Left cardiac atrium (tissue), 4 donors: ENCODE measurements at regions not wholly inside any gene's neighbourhood (a gene's known extent, or its start where the extent isn't known, plus 50 kb on each side); places are given as distances from the start of the nearest gene placed in this dataset.

ENCODE experiments used
- ATAC-seq, 2 donors: fragments of 200-7000 bp; cut with Tn5 transposase; one replicate each; pipeline ENCODE4 v1.9.1; 2020; ENCODE audit warnings: mild to moderate bottlenecking in 2 of 2, moderate library complexity in 2 of 2
- DNase-seq: peaks from one replicate; pipeline ENCODE4 v3.0.0-alpha.2; 2020
- intact Hi-C, 2 donors: fragments of 100-400 bp; cut with DNase I; formaldehyde crosslinking; loops; one replicate each; pipeline versions ENCODE4 v1.14.1 to v1.15.1; 2022 to 2023
- donor health status: DM: no; HTN: yes; CAD: no.
- donor health status: DM: no; HTN: yes; CAD: no; lungs with severe emphysema.
- donor health status: DM: yes; HTN: yes; CAD: no.
- donor health status: Dilated cardiomyopathy.

- intact Hi-C loops: no loop called here
- ATAC-seq: no peak
These were observed 476.9 kb upstream of the NWD2 start for GRCh38 chr4:36767596-36767995.

GRCh38 chr4:36771411-36772153 lies 473.0 kb upstream of the NWD2 start:
- intact Hi-C loops: no loop called here
- ATAC-seq (no peak), DNase-seq (no peak)

More at GRCh38 chr4:36767596-36767995, 476.9 kb upstream of the NWD2 start:
- DNase-seq: no peak

- no peak for ATAC-seq
- intact Hi-C loops: no loop called here
- no peak for DNase-seq
These were observed 472.4 kb upstream of the NWD2 start for GRCh38 chr4:36772154-36772516.

GRCh38 chr4:36773467-36773866 lies 471.1 kb upstream of the NWD2 start:
- intact Hi-C loops: no loop called here
- no peak for ATAC-seq
- DNase-seq: no peak

GRCh38 chr4:36775544-36775943 lies 469.0 kb upstream of the NWD2 start:
- no peak for DNase-seq
- ATAC-seq: no peak
- intact Hi-C loops: no loop called here

- ATAC-seq: no peak
- intact Hi-C loops: no loop called here
- no peak for DNase-seq
These were observed 464.9 kb upstream of the NWD2 start for GRCh38 chr4:36779601-36780000.

GRCh38 chr4:36785973-36786372 lies 458.6 kb upstream of the NWD2 start:
- DNase-seq: no peak
- intact Hi-C loops: no loop called here

GRCh38 chr4:36786519-36786918 lies 458.0 kb upstream of the NWD2 start:
- no peak for DNase-seq
- intact Hi-C loops: no loop called here
- no peak for ATAC-seq

More at GRCh38 chr4:36785973-36786372, 458.6 kb upstream of the NWD2 start:
- ATAC-seq: no peak

- intact Hi-C loops: no loop called here
- DNase-seq (no peak), ATAC-seq (no peak)
These were observed 449.8 kb upstream of the NWD2 start for GRCh38 chr4:36794716-36795115.

GRCh38 chr4:36812149-36812548 lies 432.4 kb upstream of the NWD2 start:
- DNase-seq (no peak), ATAC-seq (no peak)
- intact Hi-C loops: no loop called here

- intact Hi-C loops: no loop called here
- no peak for DNase-seq
- ATAC-seq: no peak
These were observed 429.0 kb upstream of the NWD2 start for GRCh38 chr4:36815536-36815935.

- no peak for DNase-seq
- intact Hi-C loops: no loop called here
- ATAC-seq: no peak
These were observed 421.2 kb upstream of the NWD2 start for GRCh38 chr4:36823199-36823967.

GRCh38 chr4:36824682-36825081 lies 419.9 kb upstream of the NWD2 start:
- intact Hi-C loops: no loop called here
- ATAC-seq: no peak
- no peak for DNase-seq

- intact Hi-C loops: no loop called here
- no peak for ATAC-seq
- DNase-seq: no peak
These were observed 409.3 kb upstream of the NWD2 start for GRCh38 chr4:36835246-36835645.

- DNase-seq (no peak), ATAC-seq (no peak)
- intact Hi-C loops: no loop called here
These were observed 402.8 kb upstream of the NWD2 start for GRCh38 chr4:36841583-36842326.

GRCh38 chr4:36844448-36844847 lies 400.1 kb upstream of the NWD2 start:
- ATAC-seq: no peak

GRCh38 chr4:36852856-36853255 lies 391.7 kb upstream of the NWD2 start:
- intact Hi-C loops: no loop called here
- DNase-seq: no peak
- ATAC-seq: no peak

More at GRCh38 chr4:36844448-36844847, 400.1 kb upstream of the NWD2 start:
- DNase-seq: no peak
- intact Hi-C loops: no loop called here

- intact Hi-C loops: no loop called here
- no peak for ATAC-seq
These were observed 390.0 kb upstream of the NWD2 start for GRCh38 chr4:36854554-36854953.

GRCh38 chr4:36863601-36864000 lies 380.9 kb upstream of the NWD2 start:
- intact Hi-C loops: no loop called here
- DNase-seq (no peak), ATAC-seq (no peak)

More at GRCh38 chr4:36854554-36854953, 390.0 kb upstream of the NWD2 start:
- DNase-seq: no peak

- intact Hi-C loops: no loop called here
- DNase-seq (no peak), ATAC-seq (no peak)
These were observed 374.4 kb upstream of the NWD2 start for GRCh38 chr4:36870121-36870520.
